PC-9 (cell line): ENCODE measurements at regions not wholly inside any gene's neighbourhood (a gene's known extent, or its start where the extent isn't known, plus 50 kb on each side); places are given as distances from the start of the nearest gene placed in this dataset.

Experiments used
- CTCF ChIP-seq: fragments of 200-600 bp; sonication (generic); conservative IDR thresholded peaks from 2 replicates; pipeline ENCODE4 v1.6.1; 2017; ENCODE audit warnings: mixed run types, antibody characterized with exemption, mild to moderate bottlenecking, moderate library complexity
- EZH2 ChIP-seq: fragments of 200-600 bp; sonication (generic); IDR thresholded peaks from 2 replicates; pipeline ENCODE4 v1.8.0; 2017; ENCODE audit warnings: antibody characterized with exemption, low read depth

DNA sequence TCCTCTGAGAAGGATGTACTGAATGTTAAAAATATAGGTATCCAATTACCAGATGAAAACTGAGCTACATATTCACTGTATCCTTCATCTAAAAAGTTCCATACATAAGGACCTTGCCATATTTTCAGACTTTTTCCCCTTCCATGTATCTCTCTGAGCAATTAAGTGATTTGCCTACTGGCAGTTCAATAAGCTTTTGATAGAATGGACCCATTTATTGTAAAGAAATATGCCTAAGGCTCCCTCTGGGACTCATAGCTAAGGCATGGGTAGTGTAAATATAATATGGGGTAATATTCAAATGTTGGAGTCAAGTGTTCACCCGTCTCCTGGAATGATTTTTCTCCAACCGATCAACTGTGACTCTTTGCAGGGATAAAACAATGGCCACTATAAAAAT, 135.4 kb upstream of the FSHR start:
- TF ChIP-seq CTCF (no peak), EZH2 (no peak)
